ENCODE measurements at regions not wholly inside any gene's neighbourhood (a gene's known extent, or its start where the extent isn't known, plus 50 kb on each side); places are given as distances from the start of the nearest gene placed in this dataset.

DNA sequence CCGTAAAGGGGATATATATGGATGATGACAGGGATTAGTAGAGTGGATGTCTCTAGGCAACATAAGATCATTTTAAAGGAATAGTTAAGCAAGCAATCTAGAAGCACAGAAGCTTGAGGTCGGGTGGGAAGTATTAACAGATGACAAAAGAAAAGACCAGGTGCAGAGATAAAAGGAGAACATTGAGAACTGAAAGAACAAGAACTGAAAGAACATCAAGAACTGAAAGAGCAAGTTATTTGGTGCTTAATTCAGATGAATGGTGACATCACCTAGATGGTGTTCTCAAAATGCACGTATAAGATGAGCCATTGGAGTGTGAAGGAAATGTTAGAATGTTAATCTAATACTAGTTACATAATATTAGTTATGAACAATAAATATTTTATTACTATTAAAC lies 224.0 kb upstream of the PDE3A start:
- TF ChIP-seq, protein P1, sequence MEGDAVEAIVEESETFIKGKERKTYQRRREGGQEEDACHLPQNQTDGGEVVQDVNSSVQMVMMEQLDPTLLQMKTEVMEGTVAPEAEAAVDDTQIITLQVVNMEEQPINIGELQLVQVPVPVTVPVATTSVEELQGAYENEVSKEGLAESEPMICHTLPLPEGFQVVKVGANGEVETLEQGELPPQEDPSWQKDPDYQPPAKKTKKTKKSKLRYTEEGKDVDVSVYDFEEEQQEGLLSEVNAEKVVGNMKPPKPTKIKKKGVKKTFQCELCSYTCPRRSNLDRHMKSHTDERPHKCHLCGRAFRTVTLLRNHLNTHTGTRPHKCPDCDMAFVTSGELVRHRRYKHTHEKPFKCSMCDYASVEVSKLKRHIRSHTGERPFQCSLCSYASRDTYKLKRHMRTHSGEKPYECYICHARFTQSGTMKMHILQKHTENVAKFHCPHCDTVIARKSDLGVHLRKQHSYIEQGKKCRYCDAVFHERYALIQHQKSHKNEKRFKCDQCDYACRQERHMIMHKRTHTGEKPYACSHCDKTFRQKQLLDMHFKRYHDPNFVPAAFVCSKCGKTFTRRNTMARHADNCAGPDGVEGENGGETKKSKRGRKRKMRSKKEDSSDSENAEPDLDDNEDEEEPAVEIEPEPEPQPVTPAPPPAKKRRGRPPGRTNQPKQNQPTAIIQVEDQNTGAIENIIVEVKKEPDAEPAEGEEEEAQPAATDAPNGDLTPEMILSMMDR (IDR thresholded peaks at IDR 0.05; ENCODE audit: low read depth, low read length), result no peak
- TF ChIP-seq EZH2phosphoT487 (IDR thresholded peaks at IDR 0.05; ENCODE audit: low read depth), result no peak

DNA sequence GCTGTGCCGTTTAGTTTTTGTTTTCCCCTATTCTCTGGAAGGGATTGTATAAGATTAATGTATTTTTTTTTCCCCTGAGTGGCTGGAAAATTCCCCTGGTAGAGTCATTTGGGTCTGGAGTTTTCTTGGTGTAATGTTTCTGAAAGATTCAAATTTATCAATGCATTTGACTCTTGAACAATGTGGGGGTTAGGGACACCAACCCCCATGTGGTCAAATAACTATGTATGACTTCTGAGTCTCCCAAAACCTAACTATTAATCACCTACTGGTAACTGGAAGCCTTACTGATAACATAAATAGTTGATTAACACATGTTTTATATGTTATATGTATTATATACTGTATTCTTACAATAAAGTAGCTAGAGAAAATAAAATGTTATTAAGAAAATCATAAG lies 220.1 kb upstream of the PDE3A start:
- no peaks in the 10 kb centered on the region for H3K9me3 ChIP-seq (ENCODE audit: insufficient read depth, low read length)
- no peak overlapping the region for H2AFZ ChIP-seq (ENCODE audit: low read depth, low read length)
- H4K20me1 ChIP-seq (ENCODE audit: insufficient read depth, low read length), result no peaks in the 10 kb centered on the region
- peaks cover 22% of the 10 kb centered on the region for H3K4me1 ChIP-seq (ENCODE audit: low read length)
- no peaks in the 10 kb centered on the region for H3K27me3 ChIP-seq (ENCODE audit: low read depth, low read length)
- no peaks in the 10 kb centered on the region for H3K36me3 ChIP-seq (replicated peaks; ENCODE audit: low read depth, low read length)
- no peak overlapping the region for H3K4me3 ChIP-seq (ENCODE audit: low read length)
- TF ChIP-seq, protein P1 (IDR thresholded peaks at IDR 0.05; ENCODE audit: low read depth, low read length), result no peak
- no peak for TF ChIP-seq EZH2phosphoT487 (IDR thresholded peaks at IDR 0.05; ENCODE audit: low read depth)
- no peak overlapping the region for H3K27ac ChIP-seq (ENCODE audit: low read length)
- H3K4me2 ChIP-seq (ENCODE audit: low read length), result no peak overlapping the region
- no peaks in the 10 kb centered on the region for H3K79me2 ChIP-seq (ENCODE audit: low read length)
- no peak overlapping the region for H3K9ac ChIP-seq (ENCODE audit: low read length)

More for the DNA sequence above, 224.0 kb upstream of the PDE3A start:
- Histone ChIP-seq H3K9me3 (ENCODE audit: insufficient read depth, low read length) (no peaks in the 10 kb centered on the region), H3K4me3 (ENCODE audit: low read length) (peak overlapping the region; percentile 56), H4K20me1 (ENCODE audit: insufficient read depth, low read length) (no peaks in the 10 kb centered on the region), H3K4me1 (ENCODE audit: low read length) (peaks cover 48% of the 10 kb centered on the region), H3K9ac (ENCODE audit: low read length) (peak overlapping the region; percentile 42; the same call in 1 of the 2 replicates), H3K4me2 (ENCODE audit: low read length) (peak overlapping the region; percentile 81), H3K27ac (ENCODE audit: low read length) (peak overlapping the region; percentile 81), H3K36me3 (replicated peaks; ENCODE audit: low read depth, low read length) (no peaks in the 10 kb centered on the region), H3K79me2 (ENCODE audit: low read length) (no peaks in the 10 kb centered on the region), H3K27me3 (ENCODE audit: low read depth, low read length) (no peaks in the 10 kb centered on the region), H2AFZ (ENCODE audit: low read depth, low read length) (no peak overlapping the region)

DNA sequence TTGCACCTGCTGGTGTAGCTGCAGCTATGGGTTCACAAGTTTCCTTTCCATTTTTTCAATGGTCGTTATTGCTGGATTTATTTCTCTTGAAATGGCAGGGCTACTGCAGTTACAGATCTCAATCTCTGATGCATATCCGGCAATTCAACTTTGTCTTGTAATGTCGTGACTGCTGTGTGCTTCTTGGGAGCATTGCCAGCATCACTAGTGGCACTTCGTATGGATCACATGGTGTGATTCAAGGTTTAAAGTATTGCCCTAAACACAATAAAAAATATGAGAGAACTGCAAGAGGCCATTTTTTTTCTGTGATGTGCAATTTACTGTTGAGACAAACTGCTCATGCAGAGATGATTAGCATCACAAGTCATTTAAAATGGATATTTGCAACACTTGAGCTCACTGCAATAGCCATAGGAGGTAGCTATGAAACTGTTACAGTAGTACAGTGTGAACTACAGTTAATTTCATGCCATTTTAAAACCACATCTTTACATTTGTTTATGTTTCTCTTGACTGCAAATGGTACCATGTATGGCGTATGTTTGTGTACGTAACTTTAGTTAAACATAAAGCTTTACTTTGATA lies 217.4 kb upstream of the PDE3A start:
- Histone ChIP-seq H3K27me3 (ENCODE audit: low read depth, low read length) (no peaks in the 10 kb centered on the region), H3K4me3 (ENCODE audit: low read length) (no peak overlapping the region), H3K4me1 (ENCODE audit: low read length) (peaks cover 20% of the 10 kb centered on the region), H3K9ac (ENCODE audit: low read length) (no peak overlapping the region), H3K27ac (ENCODE audit: low read length) (no peak overlapping the region), H2AFZ (ENCODE audit: low read depth, low read length) (no peak overlapping the region), H3K36me3 (replicated peaks; ENCODE audit: low read depth, low read length) (no peaks in the 10 kb centered on the region), H4K20me1 (ENCODE audit: insufficient read depth, low read length) (no peaks in the 10 kb centered on the region), H3K9me3 (ENCODE audit: insufficient read depth, low read length) (no peaks in the 10 kb centered on the region), H3K79me2 (ENCODE audit: low read length) (no peaks in the 10 kb centered on the region), H3K4me2 (ENCODE audit: low read length) (no peak overlapping the region)
- TF ChIP-seq, protein P1 (IDR thresholded peaks at IDR 0.05; ENCODE audit: low read depth, low read length), result no peak
- no peak for TF ChIP-seq EZH2phosphoT487 (IDR thresholded peaks at IDR 0.05; ENCODE audit: low read depth)

DNA sequence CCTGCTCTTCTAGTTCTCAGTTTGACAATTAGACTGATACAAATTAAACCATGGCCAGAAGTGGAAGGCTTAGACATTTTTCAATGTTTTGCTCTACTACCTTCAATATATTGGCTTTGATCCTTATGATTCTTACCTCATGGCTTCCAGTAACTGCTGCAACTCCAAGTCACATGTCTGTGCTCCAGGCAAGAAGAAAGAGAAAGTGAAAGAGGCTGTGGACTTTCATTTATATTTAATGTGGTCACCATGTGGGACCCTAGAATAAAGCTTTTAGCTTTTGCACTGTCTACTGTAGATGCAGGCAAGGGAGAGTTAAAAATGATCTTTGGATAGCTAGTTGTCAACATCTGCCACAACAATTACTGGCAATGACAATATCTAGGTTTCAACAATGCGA lies 214.3 kb upstream of the PDE3A start:
- H3K4me1 ChIP-seq (ENCODE audit: low read length), result peaks cover 20% of the 10 kb centered on the region
- no peak overlapping the region for H3K9ac ChIP-seq (ENCODE audit: low read length)
- no peaks in the 10 kb centered on the region for H3K79me2 ChIP-seq (ENCODE audit: low read length)
- TF ChIP-seq EZH2phosphoT487 (IDR thresholded peaks at IDR 0.05; ENCODE audit: low read depth), result no peak
- TF ChIP-seq, protein P1 (IDR thresholded peaks at IDR 0.05; ENCODE audit: low read depth, low read length), result no peak
- H4K20me1 ChIP-seq (ENCODE audit: insufficient read depth, low read length), result no peaks in the 10 kb centered on the region
- no peaks in the 10 kb centered on the region for H3K36me3 ChIP-seq (replicated peaks; ENCODE audit: low read depth, low read length)
- peaks cover 2% of the 10 kb centered on the region; the same call in 1 of the 2 replicates for H3K9me3 ChIP-seq (ENCODE audit: insufficient read depth, low read length)
- no peak overlapping the region for H3K27ac ChIP-seq (ENCODE audit: low read length)
- H3K27me3 ChIP-seq (ENCODE audit: low read depth, low read length), result no peaks in the 10 kb centered on the region
- peak overlapping the region; percentile 35 for H3K4me2 ChIP-seq (ENCODE audit: low read length)
- no peak overlapping the region for H3K4me3 ChIP-seq (ENCODE audit: low read length)
- H2AFZ ChIP-seq (ENCODE audit: low read depth, low read length), result peak overlapping the region; percentile 66

Measured in OCI-LY3 (cell line).